ENCODE measurements at regions not wholly inside any gene's neighbourhood (a gene's known extent, or its start where the extent isn't known, plus 50 kb on each side); places are given as distances from the start of the nearest gene placed in this dataset.

GRCh38 chr1:8197493-8198282 is 120.2 kb upstream of the SLC45A1 start:
- Histone ChIP-seq H3K27me3 (ENCODE audit: control insufficient read depth, insufficient read depth, low read length) (no peaks in the 10 kb centered on the region), H3K9ac (ENCODE audit: low read length in 3 of 3) (no peak overlapping the region), H3K9me3 (ENCODE audit: control insufficient read depth in 2 of 3, insufficient read depth in 1 of 3, low read length in 3 of 3) (no peaks in the 10 kb centered on the region), H3K4me1 (ENCODE audit: control insufficient read depth in 2 of 3, insufficient read depth in 2 of 3, low read depth in 1 of 3, low read length in 3 of 3) (peaks cover 0 to 16% (median 8%) of the 10 kb centered on the region in 3 donors), H3K27ac (ENCODE audit: low read depth in 2 of 2, low read length in 2 of 2) (no peak overlapping the region), H3K4me3 (ENCODE audit: low read length in 3 of 3) (no peak overlapping the region), H3K36me3 (ENCODE audit: control insufficient read depth in 2 of 3, insufficient read depth in 3 of 3, low read length in 3 of 3) (no peaks in the 10 kb centered on the region)
- intact Hi-C loops (cut with DNase I), result no loop called here
- DNase-seq (peak in 1 of 5 donors; percentile 84), FAIRE-seq (no peak)
- TF ChIP-seq CTCF (IDR thresholded peaks at IDR 0.05; ENCODE audit: borderline replicate concordance, extremely low read depth, insufficient read depth), result no peak

- Histone ChIP-seq H3K4me1 (ENCODE audit: control insufficient read depth in 2 of 3, insufficient read depth in 2 of 3, low read depth in 1 of 3, low read length in 3 of 3) (no peaks in the 10 kb centered on the region), H3K4me3 (ENCODE audit: low read length in 3 of 3) (no peak overlapping the region), H3K27ac (ENCODE audit: low read depth in 2 of 2, low read length in 2 of 2) (no peak overlapping the region), H3K27me3 (ENCODE audit: control insufficient read depth, insufficient read depth, low read length) (no peaks in the 10 kb centered on the region), H3K9me3 (ENCODE audit: control insufficient read depth in 2 of 3, insufficient read depth in 1 of 3, low read length in 3 of 3) (no peaks in the 10 kb centered on the region), H3K36me3 (ENCODE audit: control insufficient read depth in 2 of 3, insufficient read depth in 3 of 3, low read length in 3 of 3) (no peaks in the 10 kb centered on the region), H3K9ac (ENCODE audit: low read length in 3 of 3) (no peak overlapping the region)
- TF ChIP-seq CTCF (IDR thresholded peaks at IDR 0.05; ENCODE audit: borderline replicate concordance, extremely low read depth, insufficient read depth), result no peak
- FAIRE-seq (no peak), DNase-seq (peak in 1 of 5 donors; percentile 8)
- intact Hi-C loops (cut with DNase I), result no loop called here
Measured at GRCh38 chr1:8194481-8195227, 123.3 kb upstream of the SLC45A1 start.

GRCh38 chr1:8193840-8194406 is 124.0 kb upstream of the SLC45A1 start:
- H3K4me1 ChIP-seq (ENCODE audit: control insufficient read depth in 2 of 3, insufficient read depth in 2 of 3, low read depth in 1 of 3, low read length in 3 of 3), result no peaks in the 10 kb centered on the region
- FAIRE-seq (no peak), DNase-seq (no peak)
- H3K27me3 ChIP-seq (ENCODE audit: control insufficient read depth, insufficient read depth, low read length), result no peaks in the 10 kb centered on the region
- no peaks in the 10 kb centered on the region for H3K9me3 ChIP-seq (ENCODE audit: control insufficient read depth in 2 of 3, insufficient read depth in 1 of 3, low read length in 3 of 3)
- no peak overlapping the region for H3K27ac ChIP-seq (ENCODE audit: low read depth in 2 of 2, low read length in 2 of 2)
- H3K4me3 ChIP-seq (ENCODE audit: low read length in 3 of 3), result no peak overlapping the region
- no peak for TF ChIP-seq CTCF (IDR thresholded peaks at IDR 0.05; ENCODE audit: borderline replicate concordance, extremely low read depth, insufficient read depth)
- intact Hi-C loops (cut with DNase I), result no loop called here
- no peak overlapping the region for H3K9ac ChIP-seq (ENCODE audit: low read length in 3 of 3)
- H3K36me3 ChIP-seq (ENCODE audit: control insufficient read depth in 2 of 3, insufficient read depth in 3 of 3, low read length in 3 of 3), result no peaks in the 10 kb centered on the region
